ENCODE measurements at regions not wholly inside any gene's neighbourhood (a gene's known extent, or its start where the extent isn't known, plus 50 kb on each side); places are given as distances from the start of the nearest gene placed in this dataset.

DNA sequence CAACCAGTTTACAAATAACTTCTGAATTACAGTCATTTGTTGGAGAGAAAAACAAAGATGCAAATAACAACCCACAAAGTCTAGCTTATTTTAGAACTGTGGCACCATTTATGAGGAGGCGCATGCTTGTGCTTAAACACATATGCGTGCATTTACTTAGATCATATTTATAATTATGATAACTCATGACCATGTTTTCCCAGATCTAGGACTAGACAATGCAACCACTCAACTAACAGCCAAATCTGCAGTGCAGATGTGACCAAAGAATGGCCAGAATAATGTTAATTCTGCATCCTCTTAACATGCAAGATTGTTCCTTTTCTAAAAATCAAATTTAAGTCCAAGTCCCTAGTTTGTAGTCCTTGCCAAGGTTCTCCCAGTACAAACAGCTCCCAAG, 167.3 kb upstream of the FST start:
- ChIA-PET CTCF (interaction anchor here (1.6 kb wide), 1 partner anchor 14 kb away, joined by 6 read pairs; no protein-coding TSS in a partner anchor), POLR2A (no interaction called here)
- TF ChIP-seq, protein P1, sequence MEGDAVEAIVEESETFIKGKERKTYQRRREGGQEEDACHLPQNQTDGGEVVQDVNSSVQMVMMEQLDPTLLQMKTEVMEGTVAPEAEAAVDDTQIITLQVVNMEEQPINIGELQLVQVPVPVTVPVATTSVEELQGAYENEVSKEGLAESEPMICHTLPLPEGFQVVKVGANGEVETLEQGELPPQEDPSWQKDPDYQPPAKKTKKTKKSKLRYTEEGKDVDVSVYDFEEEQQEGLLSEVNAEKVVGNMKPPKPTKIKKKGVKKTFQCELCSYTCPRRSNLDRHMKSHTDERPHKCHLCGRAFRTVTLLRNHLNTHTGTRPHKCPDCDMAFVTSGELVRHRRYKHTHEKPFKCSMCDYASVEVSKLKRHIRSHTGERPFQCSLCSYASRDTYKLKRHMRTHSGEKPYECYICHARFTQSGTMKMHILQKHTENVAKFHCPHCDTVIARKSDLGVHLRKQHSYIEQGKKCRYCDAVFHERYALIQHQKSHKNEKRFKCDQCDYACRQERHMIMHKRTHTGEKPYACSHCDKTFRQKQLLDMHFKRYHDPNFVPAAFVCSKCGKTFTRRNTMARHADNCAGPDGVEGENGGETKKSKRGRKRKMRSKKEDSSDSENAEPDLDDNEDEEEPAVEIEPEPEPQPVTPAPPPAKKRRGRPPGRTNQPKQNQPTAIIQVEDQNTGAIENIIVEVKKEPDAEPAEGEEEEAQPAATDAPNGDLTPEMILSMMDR (IDR thresholded peaks at IDR 0.05; ENCODE audit: insufficient read depth, low read depth, low read length), result no peak
- Histone ChIP-seq H3K27me3 (ENCODE audit: control insufficient read depth, insufficient read depth, low read length) (no peaks in the 10 kb centered on the region), H3K4me3 (ENCODE audit: low read depth, low read length) (no peak overlapping the region), H3K36me3 (ENCODE audit: control insufficient read depth, insufficient read depth, low read length) (no peaks in the 10 kb centered on the region)
- no peak for DNase-seq (ENCODE audit: low read depth)

DNA sequence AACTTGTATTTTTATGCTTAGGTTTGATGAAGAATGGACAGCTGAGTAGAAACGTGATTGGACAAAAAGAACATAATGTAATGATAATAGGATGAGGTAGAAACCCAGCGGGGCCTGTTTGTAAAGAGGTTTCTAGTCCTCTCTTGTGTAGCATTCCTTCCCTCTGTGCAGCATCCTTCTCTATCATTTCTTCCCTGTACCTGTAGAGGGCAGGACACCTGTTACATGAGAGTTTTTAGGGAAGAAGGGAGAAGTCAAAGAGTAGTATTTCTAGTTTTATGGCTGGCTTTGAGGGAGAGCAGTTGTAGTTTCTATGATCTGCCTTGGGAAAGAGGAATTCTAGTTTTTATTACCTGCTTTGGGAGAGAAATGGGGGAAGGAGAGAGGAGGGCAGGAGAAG, 162.1 kb upstream of the FST start:
- Histone ChIP-seq H3K36me3 (ENCODE audit: control insufficient read depth, insufficient read depth, low read length) (no peaks in the 10 kb centered on the region), H3K27me3 (ENCODE audit: control insufficient read depth, insufficient read depth, low read length) (no peaks in the 10 kb centered on the region), H3K4me3 (ENCODE audit: low read depth, low read length) (no peak overlapping the region)
- CTCF ChIA-PET, result no interaction called here
- POLR2A ChIA-PET, result no interaction called here
- TF ChIP-seq, protein P1 (IDR thresholded peaks at IDR 0.05; ENCODE audit: insufficient read depth, low read depth, low read length), result no peak
- DNase-seq (ENCODE audit: low read depth), result no peak

DNA sequence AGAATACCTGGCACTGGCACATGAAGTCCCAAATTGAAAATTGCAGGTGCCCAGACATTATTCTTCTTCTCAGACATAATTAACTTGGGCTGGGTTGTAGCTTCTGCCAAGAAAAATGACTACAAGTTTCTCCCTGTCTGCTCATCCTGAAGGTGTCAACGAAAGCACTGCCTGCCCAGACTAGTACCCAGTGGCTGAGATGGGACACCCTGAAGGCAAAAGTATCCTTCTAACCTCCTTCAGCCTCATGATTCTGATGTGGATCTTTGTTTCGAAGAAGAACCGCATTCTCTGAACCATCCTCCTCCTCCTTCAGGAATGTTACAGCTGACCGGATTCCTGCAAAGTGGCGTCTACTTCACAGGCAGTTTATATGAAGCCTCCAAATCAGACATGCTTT, 161.1 kb upstream of the FST start:
- DNase-seq (ENCODE audit: low read depth), result no peak
- Histone ChIP-seq H3K4me3 (ENCODE audit: low read depth, low read length) (no peak overlapping the region), H3K36me3 (ENCODE audit: control insufficient read depth, insufficient read depth, low read length) (no peaks in the 10 kb centered on the region), H3K27me3 (ENCODE audit: control insufficient read depth, insufficient read depth, low read length) (no peaks in the 10 kb centered on the region)
- ChIA-PET POLR2A (no interaction called here), CTCF (interaction anchor here (1.3 kb wide), 1 partner anchor 62 kb away, joined by 3 read pairs; no protein-coding TSS in a partner anchor)
- TF ChIP-seq, protein P1 (IDR thresholded peaks at IDR 0.05; ENCODE audit: insufficient read depth, low read depth, low read length), result no peak

DNA sequence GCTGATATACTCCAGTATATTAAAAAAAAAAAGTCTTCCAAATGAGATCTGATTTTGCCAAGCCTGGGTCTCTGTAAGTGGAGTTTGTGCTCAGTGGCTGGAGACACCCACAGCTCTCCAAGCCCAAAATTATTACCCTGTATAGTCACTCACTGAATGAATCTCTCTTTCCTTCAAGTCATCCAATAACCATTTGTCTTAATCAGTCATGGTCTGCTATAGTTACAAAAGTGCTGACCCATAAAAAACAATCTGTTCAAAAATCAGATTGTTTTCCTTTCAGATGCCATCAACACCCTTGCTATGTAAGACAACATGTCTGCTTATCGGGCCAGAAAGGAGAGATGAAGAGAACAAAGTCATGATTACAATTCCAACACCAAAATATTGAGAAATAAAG, 159.4 kb upstream of the FST start:
- no peak for DNase-seq (ENCODE audit: low read depth)
- ChIA-PET POLR2A (no interaction called here), CTCF (interaction anchor here (0.6 to 0.7 kb wide), 3 partner anchors 51 to 409 kb away, joined by 4 to 7 read pairs (median 5); no protein-coding TSS in a partner anchor)
- Histone ChIP-seq H3K4me3 (ENCODE audit: low read depth, low read length) (no peak overlapping the region), H3K36me3 (ENCODE audit: control insufficient read depth, insufficient read depth, low read length) (no peaks in the 10 kb centered on the region), H3K27me3 (ENCODE audit: control insufficient read depth, insufficient read depth, low read length) (no peaks in the 10 kb centered on the region)
- TF ChIP-seq, protein P1 (IDR thresholded peaks at IDR 0.05; ENCODE audit: insufficient read depth, low read depth, low read length), result no peak

DNA sequence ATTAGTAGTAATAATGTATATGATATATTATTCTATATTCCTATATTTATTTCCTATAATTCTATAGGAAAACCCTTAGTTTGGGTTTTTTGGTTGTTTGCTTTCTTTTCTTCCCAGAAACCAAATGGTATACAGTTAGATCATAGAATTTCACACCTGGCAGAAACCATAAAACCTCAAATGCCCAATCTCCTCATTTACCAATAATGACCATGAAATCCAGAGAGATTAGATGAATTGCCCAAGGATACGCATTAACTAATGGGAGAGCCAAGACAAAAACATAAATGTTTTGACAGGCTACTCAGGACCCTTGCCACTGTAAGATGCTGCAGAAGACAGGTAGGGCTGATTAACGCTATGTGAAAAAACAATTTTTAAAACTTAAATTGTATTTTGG, 158.7 kb upstream of the FST start:
- no peak overlapping the region for H3K4me3 ChIP-seq (ENCODE audit: low read depth, low read length)
- DNase-seq (ENCODE audit: low read depth), result no peak
- H3K27me3 ChIP-seq (ENCODE audit: control insufficient read depth, insufficient read depth, low read length), result no peaks in the 10 kb centered on the region
- CTCF ChIA-PET, result no interaction called here
- H3K36me3 ChIP-seq (ENCODE audit: control insufficient read depth, insufficient read depth, low read length), result no peaks in the 10 kb centered on the region
- POLR2A ChIA-PET, result no interaction called here
- TF ChIP-seq, protein P1 (IDR thresholded peaks at IDR 0.05; ENCODE audit: insufficient read depth, low read depth, low read length), result no peak
